Hepatocyte (in vitro differentiated cells): ENCODE measurements at regions not wholly inside any gene's neighbourhood (a gene's known extent, or its start where the extent isn't known, plus 50 kb on each side); places are given as distances from the start of the nearest gene placed in this dataset.

Experiments used
- DNase-seq: peaks from one replicate; pipeline ENCODE4 v3.0.0-alpha.2; 2016; ENCODE audit warnings: low spot score
- H2AFZ ChIP-seq: fragments of 200-600 bp; sonication (generic); 2 replicates; pipeline ENCODE4 v1.6.0; 2016; ENCODE audit warnings: antibody characterized with exemption, mild to moderate bottlenecking
- H3K27ac ChIP-seq: fragments of 200-600 bp; sonication (generic); 2 replicates; pipeline ENCODE4 v1.5.1; 2016; ENCODE audit warnings: mild to moderate bottlenecking
- H3K27me3 ChIP-seq: fragments of 200-600 bp; sonication (generic); 2 replicates; pipeline ENCODE4 v1.6.1; 2016
- H3K36me3 ChIP-seq: fragments of 200-600 bp; sonication (generic); replicated peaks from 2 replicates; pipeline ENCODE4 v1.5.1; 2016; ENCODE audit warnings: low read depth; ENCODE audit not compliant: insufficient read depth
- H3K4me1 ChIP-seq: fragments of 200-600 bp; sonication (generic); 2 replicates; pipeline ENCODE4 v1.5.1; 2016; ENCODE audit warnings: mild to moderate bottlenecking, moderate library complexity; ENCODE audit not compliant: insufficient read depth
- H3K4me2 ChIP-seq: fragments of 200-600 bp; sonication (generic); 2 replicates; pipeline ENCODE4 v1.6.0; 2016
- H3K4me3 ChIP-seq: fragments of 200-600 bp; sonication (generic); 2 replicates; pipeline ENCODE4 v1.5.1; 2016; ENCODE audit warnings: mild to moderate bottlenecking
- H3K79me2 ChIP-seq: fragments of 200-600 bp; sonication (generic); 2 replicates; pipeline ENCODE4 v1.6.0; 2017; ENCODE audit warnings: mild to moderate bottlenecking
- H3K9me2 ChIP-seq: fragments of 200-600 bp; sonication (generic); replicated peaks from 2 replicates; pipeline ENCODE4 v1.6.0; 2017; ENCODE audit warnings: mild to moderate bottlenecking; ENCODE audit not compliant: insufficient read depth
- H3K9me3 ChIP-seq: fragments of 200-600 bp; sonication (generic); 2 replicates; pipeline ENCODE4 v1.5.1; 2016; ENCODE audit warnings: low read depth, mild to moderate bottlenecking
- H4K20me1 ChIP-seq: fragments of 200-600 bp; sonication (generic); 2 replicates; pipeline ENCODE4 v1.6.0; 2016; ENCODE audit warnings: mild to moderate bottlenecking; ENCODE audit not compliant: insufficient read depth, poor library complexity, severe bottlenecking
- EZH2 ChIP-seq: fragments of 200-600 bp; sonication (generic); IDR thresholded peaks from 2 replicates; pipeline ENCODE4 v1.6.1; 2016; ENCODE audit warnings: antibody characterized with exemption, mild to moderate bottlenecking, borderline replicate concordance
- EZH2phosphoT487 ChIP-seq: fragments of 200-600 bp; sonication (generic); IDR thresholded peaks from one replicate; pipeline ENCODE4 v1.6.1; 2018; ENCODE audit warnings: antibody characterized with exemption, mild to moderate bottlenecking, low read depth, moderate library complexity; ENCODE audit not compliant: unreplicated experiment, severe bottlenecking
- WGBS: methylation state at CpG from one replicate; pipeline ENCODE4 v1.1.6; 2016; ENCODE audit warnings: low lambda C conversion rate; ENCODE audit errors: missing lambda C conversion rate; 5-methylcytosine and 5-hydroxymethylcytosine counted together
- TF ChIP-seq, protein P1 (sequence below): fragments of 200-600 bp; sonication (generic); IDR thresholded peaks from 2 replicates; pipeline ENCODE4 v1.5.1; 2016; ENCODE audit warnings: antibody characterized with exemption, mild to moderate bottlenecking; ENCODE audit not compliant: poor library complexity

GRCh38 chr1:68959461-68960030 lies 462.7 kb upstream of the DEPDC1 start:
- no peaks in the 10 kb centered on the region for H3K9me2 ChIP-seq

GRCh38 chr1:68961143-68961542 lies 464.3 kb upstream of the DEPDC1 start:
- Histone ChIP-seq H3K4me1 (no peaks in the 10 kb centered on the region), H3K9me3 (no peaks in the 10 kb centered on the region), H3K27me3 (no peaks in the 10 kb centered on the region), H3K9me2 (no peaks in the 10 kb centered on the region), H3K27ac (no peak overlapping the region), H2AFZ (no peak overlapping the region), H3K79me2 (no peaks in the 10 kb centered on the region), H4K20me1 (no peaks in the 10 kb centered on the region), H3K36me3 (no peaks in the 10 kb centered on the region), H3K4me3 (no peak overlapping the region), H3K4me2 (no peak overlapping the region)
- WGBS: 83% methylated on average over 1 of the region's 1 CpG
- no peak for TF ChIP-seq EZH2
- TF ChIP-seq EZH2phosphoT487: no peak
- TF ChIP-seq, protein P1, sequence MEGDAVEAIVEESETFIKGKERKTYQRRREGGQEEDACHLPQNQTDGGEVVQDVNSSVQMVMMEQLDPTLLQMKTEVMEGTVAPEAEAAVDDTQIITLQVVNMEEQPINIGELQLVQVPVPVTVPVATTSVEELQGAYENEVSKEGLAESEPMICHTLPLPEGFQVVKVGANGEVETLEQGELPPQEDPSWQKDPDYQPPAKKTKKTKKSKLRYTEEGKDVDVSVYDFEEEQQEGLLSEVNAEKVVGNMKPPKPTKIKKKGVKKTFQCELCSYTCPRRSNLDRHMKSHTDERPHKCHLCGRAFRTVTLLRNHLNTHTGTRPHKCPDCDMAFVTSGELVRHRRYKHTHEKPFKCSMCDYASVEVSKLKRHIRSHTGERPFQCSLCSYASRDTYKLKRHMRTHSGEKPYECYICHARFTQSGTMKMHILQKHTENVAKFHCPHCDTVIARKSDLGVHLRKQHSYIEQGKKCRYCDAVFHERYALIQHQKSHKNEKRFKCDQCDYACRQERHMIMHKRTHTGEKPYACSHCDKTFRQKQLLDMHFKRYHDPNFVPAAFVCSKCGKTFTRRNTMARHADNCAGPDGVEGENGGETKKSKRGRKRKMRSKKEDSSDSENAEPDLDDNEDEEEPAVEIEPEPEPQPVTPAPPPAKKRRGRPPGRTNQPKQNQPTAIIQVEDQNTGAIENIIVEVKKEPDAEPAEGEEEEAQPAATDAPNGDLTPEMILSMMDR: no peak
- no peak for DNase-seq

More at GRCh38 chr1:68959461-68960030, 462.7 kb upstream of the DEPDC1 start:
- Histone ChIP-seq H3K36me3 (no peaks in the 10 kb centered on the region), H3K4me3 (no peak overlapping the region), H3K4me2 (no peak overlapping the region), H2AFZ (no peak overlapping the region), H3K4me1 (no peaks in the 10 kb centered on the region), H3K9me3 (no peaks in the 10 kb centered on the region), H3K79me2 (no peaks in the 10 kb centered on the region), H3K27me3 (no peaks in the 10 kb centered on the region), H4K20me1 (no peaks in the 10 kb centered on the region), H3K27ac (no peak overlapping the region)
- TF ChIP-seq EZH2 (no peak), EZH2phosphoT487 (no peak)
- TF ChIP-seq, protein P1: no peak
- WGBS: 95% methylated on average over 1 of the region's 1 CpG
- no peak for DNase-seq

DNA sequence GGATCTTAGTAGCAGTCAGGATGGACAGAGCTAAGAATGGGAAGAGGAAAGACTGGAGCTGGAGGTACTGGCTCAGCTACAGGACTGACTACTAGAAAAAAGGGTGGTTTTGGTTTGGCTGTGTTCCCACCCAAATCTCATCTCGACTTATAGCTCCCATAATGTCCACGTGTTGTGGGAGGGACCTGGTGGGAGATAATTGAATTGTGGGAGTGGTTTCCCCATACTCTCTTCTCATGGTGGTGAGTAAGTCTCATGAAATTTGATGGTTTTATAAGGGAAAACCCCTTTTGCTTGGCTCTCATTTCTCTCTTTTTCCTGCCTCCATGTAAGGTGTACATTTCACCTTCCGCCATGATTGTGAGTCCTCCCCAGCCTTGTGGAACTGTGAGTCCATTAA lies 466.5 kb upstream of the DEPDC1 start:
- H3K9me3 ChIP-seq: no peaks in the 10 kb centered on the region
- H3K9me2 ChIP-seq: no peaks in the 10 kb centered on the region
- H3K36me3 ChIP-seq: no peaks in the 10 kb centered on the region
- H3K79me2 ChIP-seq: no peaks in the 10 kb centered on the region
- H2AFZ ChIP-seq: no peak overlapping the region
- 60% methylated on average over 3 of the region's 3 CpGs for WGBS
- no peaks in the 10 kb centered on the region for H3K27me3 ChIP-seq
- H3K27ac ChIP-seq: no peak overlapping the region
- TF ChIP-seq EZH2phosphoT487 (no peak), EZH2 (no peak)
- TF ChIP-seq, protein P1: no peak
- DNase-seq: no peak
- H3K4me1 ChIP-seq: no peaks in the 10 kb centered on the region
- H3K4me2 ChIP-seq: no peak overlapping the region
- no peak overlapping the region for H3K4me3 ChIP-seq
- no peaks in the 10 kb centered on the region for H4K20me1 ChIP-seq

GRCh38 chr1:68969441-68969840 lies 472.6 kb upstream of the DEPDC1 start:
- Histone ChIP-seq H3K4me1 (no peaks in the 10 kb centered on the region), H3K4me3 (no peak overlapping the region), H3K27me3 (no peaks in the 10 kb centered on the region), H3K9me3 (no peaks in the 10 kb centered on the region), H3K9me2 (no peaks in the 10 kb centered on the region), H4K20me1 (no peaks in the 10 kb centered on the region), H3K27ac (no peak overlapping the region), H3K79me2 (no peaks in the 10 kb centered on the region), H2AFZ (no peak overlapping the region), H3K36me3 (no peaks in the 10 kb centered on the region), H3K4me2 (no peak overlapping the region)
- DNase-seq: no peak
- 60% methylated on average over 4 of the region's 4 CpGs for WGBS
- TF ChIP-seq EZH2phosphoT487 (no peak), EZH2 (no peak)
- TF ChIP-seq, protein P1: no peak
